Gastrocnemius medialis (tissue), 4 donors: ENCODE measurements at regions not wholly inside any gene's neighbourhood (a gene's known extent, or its start where the extent isn't known, plus 50 kb on each side); places are given as distances from the start of the nearest gene placed in this dataset.
"Not testable (repeated sequence)": the region's sequence is repeated elsewhere in the genome, so short reads cannot be mapped to it uniquely, and the experiment has no call there.

Experiments used
- CTCF ChIP-seq, 5 experiments: fragments of 450-650 bp in 3 of 5; fragments of 200-600 bp in 2 of 5; sonication (generic) in 2 of 5; IDR thresholded peaks in 4 of 5; conservative IDR thresholded peaks in 1 of 5; 1 replicate in 4 of 5; 2 replicates in 1 of 5; pipeline ENCODE4 v1.5.1; 2016 to 2019; ENCODE audit warnings: antibody characterized with exemption in 5 of 5, mild to moderate bottlenecking in 3 of 5, moderate library complexity in 3 of 5
- POLR2A ChIP-seq, 2 donors: fragments of 450-650 bp; IDR thresholded peaks; one replicate each; pipeline ENCODE4 v1.6.1; 2017; ENCODE audit warnings: antibody characterized with exemption in 2 of 2, mild to moderate bottlenecking in 2 of 2, moderate library complexity in 2 of 2

- TF ChIP-seq CTCF (IDR thresholded peaks at IDR 0.05 in 4 of 5, conservative IDR thresholded peaks at IDR 0.05 in 1 of 5); POLR2A (IDR thresholded peaks at IDR 0.05): not testable (repeated sequence)
Measured at GRCh38 chr11:67899462-67899861, 104.4 kb downstream of the UNC93B1 start.
